GM18858 (cell line): ENCODE measurements at regions not wholly inside any gene's neighbourhood (a gene's known extent, or its start where the extent isn't known, plus 50 kb on each side); places are given as distances from the start of the nearest gene placed in this dataset.
"Not testable (repeated sequence)": the region's sequence is repeated elsewhere in the genome, so short reads cannot be mapped to it uniquely, and the experiment has no call there.

Experiments used
- ATAC-seq: cut with Tn5 transposase; IDR thresholded peaks from one replicate; pipeline ENCODE4 v1.9.1; 2021; ENCODE audit not compliant: unreplicated experiment

GRCh38 chr18:38257661-38258060, 692.1 kb upstream of the CELF4 start:
- ATAC-seq: no peak

- no peak for ATAC-seq
Measured at GRCh38 chr18:38256366-38256765, 690.8 kb upstream of the CELF4 start.

- no peak for ATAC-seq
Measured at GRCh38 chr18:38250971-38251370, 685.4 kb upstream of the CELF4 start.

GRCh38 chr18:38244480-38244879, 678.9 kb upstream of the CELF4 start:
- no peak for ATAC-seq

GRCh38 chr18:38243291-38243690, 677.7 kb upstream of the CELF4 start:
- no peak for ATAC-seq

GRCh38 chr18:38241736-38242135, 676.1 kb upstream of the CELF4 start:
- no peak for ATAC-seq

- ATAC-seq: no peak
Measured at GRCh38 chr18:38241216-38241615, 675.6 kb upstream of the CELF4 start.

- ATAC-seq: no peak
Measured at GRCh38 chr18:38239606-38240005, 674.0 kb upstream of the CELF4 start.

- no peak for ATAC-seq
Measured at GRCh38 chr18:38237796-38238195, 672.2 kb upstream of the CELF4 start.

- no peak for ATAC-seq
Measured at GRCh38 chr18:38221476-38222100, 656.0 kb upstream of the CELF4 start.

- ATAC-seq: no peak
Measured at GRCh38 chr18:38198956-38199355, 633.4 kb upstream of the CELF4 start.

GRCh38 chr18:38198526-38198925, 632.9 kb upstream of the CELF4 start:
- no peak for ATAC-seq

- no peak for ATAC-seq
Measured at GRCh38 chr18:38186491-38186890, 620.9 kb upstream of the CELF4 start.

- no peak for ATAC-seq
Measured at GRCh38 chr18:38174594-38174993, 609.0 kb upstream of the CELF4 start.

GRCh38 chr18:38174173-38174572, 608.6 kb upstream of the CELF4 start:
- no peak for ATAC-seq

- ATAC-seq: no peak
Measured at GRCh38 chr18:38170845-38171244, 605.2 kb upstream of the CELF4 start.

- ATAC-seq: no peak
Measured at GRCh38 chr18:38167623-38168022, 602.0 kb upstream of the CELF4 start.

- ATAC-seq: not testable (repeated sequence)
Measured at GRCh38 chr18:38153116-38153515, 587.5 kb upstream of the CELF4 start.

- no peak for ATAC-seq
Measured at GRCh38 chr18:38116716-38117115, 551.1 kb upstream of the CELF4 start.

- ATAC-seq: no peak
Measured at GRCh38 chr18:38115201-38115600, 549.6 kb upstream of the CELF4 start.

- no peak for ATAC-seq
Measured at GRCh38 chr18:38087538-38087937, 521.9 kb upstream of the CELF4 start.

- ATAC-seq: no peak
Measured at GRCh38 chr18:38081516-38081915, 515.9 kb upstream of the CELF4 start.

- no peak for ATAC-seq
Measured at GRCh38 chr18:38077229-38077628, 511.6 kb upstream of the CELF4 start.
